ENCODE measurements at regions not wholly inside any gene's neighbourhood (a gene's known extent, or its start where the extent isn't known, plus 50 kb on each side); places are given as distances from the start of the nearest gene placed in this dataset.

DNA sequence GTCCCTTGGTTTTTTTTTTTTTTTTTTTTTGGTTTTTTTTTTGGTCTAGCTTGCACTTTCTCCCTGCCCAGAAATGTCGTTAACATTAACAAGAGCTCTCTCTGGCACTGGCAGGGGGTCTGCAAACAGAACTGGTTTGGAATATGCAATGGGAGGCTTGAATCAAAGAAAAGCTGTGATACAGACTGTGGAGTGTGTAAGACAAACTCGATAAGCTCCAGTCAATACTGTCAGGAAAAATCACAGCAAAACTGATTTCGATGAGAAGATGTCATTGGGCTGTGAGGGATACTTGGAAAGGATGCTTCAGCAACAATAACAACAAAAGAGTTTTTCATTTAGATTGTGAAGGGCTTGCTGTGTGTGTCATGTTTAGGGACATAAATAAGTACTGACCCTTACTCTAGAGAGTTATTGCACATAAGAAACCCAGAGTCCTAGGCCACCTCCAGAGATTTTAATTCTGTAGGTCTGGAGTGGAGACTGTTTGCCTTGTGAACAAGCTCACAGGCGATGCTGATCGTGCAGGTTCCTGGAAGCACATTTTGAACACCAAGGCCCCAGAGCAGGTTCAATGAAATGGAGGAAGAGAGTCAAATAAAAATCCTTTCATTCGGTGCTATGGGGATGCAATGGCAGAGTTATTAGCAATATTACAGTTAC is 470.7 kb upstream of the RBFOX1 start:
- no peaks in the 10 kb centered on the region for H3K79me2 ChIP-seq (ENCODE audit: control insufficient read depth, low read length)
- H3K9me2 ChIP-seq (replicated peaks; ENCODE audit: control insufficient read depth, low read length) = no peaks in the 10 kb centered on the region
- H3K27me3 ChIP-seq (ENCODE audit: control insufficient read depth, low read length) = no peaks in the 10 kb centered on the region
- H4K20me1 ChIP-seq (ENCODE audit: control insufficient read depth, insufficient read depth, low read depth, low read length) = no peaks in the 10 kb centered on the region
- no peak for TF ChIP-seq CTCF (IDR thresholded peaks at IDR 0.05; ENCODE audit: low read depth, low read length, poor library complexity, severe bottlenecking)
- no peak for TF ChIP-seq EZH2phosphoT487 (IDR thresholded peaks at IDR 0.05; ENCODE audit: borderline replicate concordance, low read length)
- no peaks in the 10 kb centered on the region for H3F3A ChIP-seq (ENCODE audit: control insufficient read depth, insufficient read depth)
- no peak overlapping the region for H3K4me2 ChIP-seq (ENCODE audit: low read length)
- H3K36me3 ChIP-seq (ENCODE audit: control insufficient read depth, low read length) = no peaks in the 10 kb centered on the region
- H3K27ac ChIP-seq (ENCODE audit: low read depth, low read length) = no peak overlapping the region
- H3K9me3 ChIP-seq (ENCODE audit: control insufficient read depth, insufficient read depth, low read length) = no peaks in the 10 kb centered on the region
- no peaks in the 10 kb centered on the region for H3K4me1 ChIP-seq (ENCODE audit: control insufficient read depth, low read length)
- H3K4me3 ChIP-seq (ENCODE audit: low read length) = no peak overlapping the region

- H3K9me2 ChIP-seq (replicated peaks; ENCODE audit: control insufficient read depth, low read length) = no peaks in the 10 kb centered on the region
- H3K9me3 ChIP-seq (ENCODE audit: control insufficient read depth, insufficient read depth, low read length) = no peaks in the 10 kb centered on the region
- no peaks in the 10 kb centered on the region for H3F3A ChIP-seq (ENCODE audit: control insufficient read depth, insufficient read depth)
- H3K36me3 ChIP-seq (ENCODE audit: control insufficient read depth, low read length) = no peaks in the 10 kb centered on the region
- H3K4me2 ChIP-seq (ENCODE audit: low read length) = no peak overlapping the region
- no peaks in the 10 kb centered on the region for H4K20me1 ChIP-seq (ENCODE audit: control insufficient read depth, insufficient read depth, low read depth, low read length)
- H3K4me3 ChIP-seq (ENCODE audit: low read length) = no peak overlapping the region
- H3K4me1 ChIP-seq (ENCODE audit: control insufficient read depth, low read length) = no peaks in the 10 kb centered on the region
- H3K27ac ChIP-seq (ENCODE audit: low read depth, low read length) = no peak overlapping the region
- TF ChIP-seq EZH2phosphoT487 (IDR thresholded peaks at IDR 0.05; ENCODE audit: borderline replicate concordance, low read length) (no peak), CTCF (IDR thresholded peaks at IDR 0.05; ENCODE audit: low read depth, low read length, poor library complexity, severe bottlenecking) (no peak)
- no peaks in the 10 kb centered on the region for H3K79me2 ChIP-seq (ENCODE audit: control insufficient read depth, low read length)
- H3K27me3 ChIP-seq (ENCODE audit: control insufficient read depth, low read length) = no peaks in the 10 kb centered on the region
Observed at GRCh38 chr16:6861135-6861814, 471.4 kb upstream of the RBFOX1 start.

GRCh38 chr16:6857575-6857974 is 475.1 kb upstream of the RBFOX1 start:
- H3K27me3 ChIP-seq (ENCODE audit: control insufficient read depth, low read length) = no peaks in the 10 kb centered on the region

More at GRCh38 chr16:6857575-6857974, 475.1 kb upstream of the RBFOX1 start:
- H3F3A ChIP-seq (ENCODE audit: control insufficient read depth, insufficient read depth) = no peaks in the 10 kb centered on the region
- no peak overlapping the region for H3K4me2 ChIP-seq (ENCODE audit: low read length)
- no peaks in the 10 kb centered on the region for H4K20me1 ChIP-seq (ENCODE audit: control insufficient read depth, insufficient read depth, low read depth, low read length)
- no peaks in the 10 kb centered on the region for H3K4me1 ChIP-seq (ENCODE audit: control insufficient read depth, low read length)
- H3K36me3 ChIP-seq (ENCODE audit: control insufficient read depth, low read length) = no peaks in the 10 kb centered on the region
- H3K79me2 ChIP-seq (ENCODE audit: control insufficient read depth, low read length) = no peaks in the 10 kb centered on the region
- no peak overlapping the region for H3K27ac ChIP-seq (ENCODE audit: low read depth, low read length)
- TF ChIP-seq EZH2phosphoT487 (IDR thresholded peaks at IDR 0.05; ENCODE audit: borderline replicate concordance, low read length) (no peak), CTCF (IDR thresholded peaks at IDR 0.05; ENCODE audit: low read depth, low read length, poor library complexity, severe bottlenecking) (no peak)
- H3K4me3 ChIP-seq (ENCODE audit: low read length) = no peak overlapping the region
- no peaks in the 10 kb centered on the region for H3K9me2 ChIP-seq (replicated peaks; ENCODE audit: control insufficient read depth, low read length)
- no peaks in the 10 kb centered on the region; the same call in 1 of the 2 replicates for H3K9me3 ChIP-seq (ENCODE audit: control insufficient read depth, insufficient read depth, low read length)
